Left hindlimb (tissue), 1 donor: ENCODE measurements at regions not wholly inside any gene's neighbourhood (a gene's known extent, or its start where the extent isn't known, plus 50 kb on each side); places are given as distances from the start of the nearest gene placed in this dataset.
"Not testable (repeated sequence)": the region's sequence is repeated elsewhere in the genome, so short reads cannot be mapped to it uniquely, and the experiment has no call there.

ENCODE experiments used
- DNase-seq: peaks from one replicate; pipeline ENCODE4 v3.0.0-alpha.2; 2018

- no peak for DNase-seq
Measured at GRCh38 chr7:52472006-52472620, 563.3 kb upstream of the POM121L12 start.

DNA sequence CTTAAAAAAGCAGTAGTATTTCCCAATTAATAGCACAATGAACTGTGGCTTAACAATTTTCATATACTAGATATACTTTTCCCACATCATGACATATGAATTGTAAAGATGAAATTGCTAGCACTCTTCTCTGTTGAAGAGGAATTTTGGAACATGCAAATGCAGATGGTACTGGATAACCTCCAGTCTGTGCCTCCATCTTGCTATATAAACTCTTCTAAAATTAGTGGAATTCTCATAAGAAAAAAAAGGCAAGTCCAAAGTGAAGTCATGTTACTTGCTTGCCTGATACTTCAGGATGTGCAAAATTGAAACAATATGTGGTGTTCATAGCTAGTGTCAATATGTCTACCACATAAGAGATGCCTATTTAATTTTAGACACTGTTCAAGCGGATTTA is 570.2 kb upstream of the POM121L12 start:
- no peak for DNase-seq

DNA sequence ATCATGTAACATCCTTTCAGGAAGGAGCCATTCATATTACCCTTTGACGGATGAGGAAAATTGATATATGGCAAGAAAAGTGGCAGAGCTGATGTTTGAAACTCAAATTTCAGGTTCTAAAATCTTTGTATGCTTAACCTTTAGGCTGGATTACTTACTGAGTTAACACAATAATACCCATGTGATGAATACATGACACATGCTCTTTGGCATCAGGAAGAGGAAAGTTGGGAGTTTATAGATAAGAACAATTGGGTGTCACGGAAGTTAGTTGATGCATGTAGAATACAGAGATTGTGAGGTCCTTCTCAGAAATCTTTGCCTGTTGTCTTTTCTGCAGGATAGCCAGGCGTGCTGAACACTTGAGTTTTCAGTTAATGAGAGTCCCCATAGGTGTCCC is 572.1 kb upstream of the POM121L12 start:
- DNase-seq, result no peak

GRCh38 chr7:52462474-52462873 is 573.0 kb upstream of the POM121L12 start:
- DNase-seq, result no peak

DNA sequence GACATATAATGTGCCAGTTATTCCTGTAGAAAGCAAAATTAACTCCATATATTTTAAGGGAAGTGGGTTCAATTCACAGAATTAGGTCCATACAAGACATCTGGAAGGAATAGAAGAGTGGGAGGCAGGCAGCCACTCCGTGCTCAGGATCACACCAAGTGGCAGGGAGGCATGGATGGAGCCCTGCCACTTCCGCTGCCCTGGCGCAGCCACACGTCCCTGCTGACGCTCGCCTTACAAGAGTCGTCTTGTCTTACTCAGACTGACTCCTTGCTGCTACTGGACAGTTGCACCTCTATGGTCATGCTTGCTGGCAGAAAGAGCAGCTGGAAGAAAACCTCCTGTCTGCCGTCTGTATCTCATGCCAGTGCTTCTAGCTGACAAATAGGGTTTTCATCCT is 579.9 kb upstream of the POM121L12 start:
- DNase-seq, result no peak

DNA sequence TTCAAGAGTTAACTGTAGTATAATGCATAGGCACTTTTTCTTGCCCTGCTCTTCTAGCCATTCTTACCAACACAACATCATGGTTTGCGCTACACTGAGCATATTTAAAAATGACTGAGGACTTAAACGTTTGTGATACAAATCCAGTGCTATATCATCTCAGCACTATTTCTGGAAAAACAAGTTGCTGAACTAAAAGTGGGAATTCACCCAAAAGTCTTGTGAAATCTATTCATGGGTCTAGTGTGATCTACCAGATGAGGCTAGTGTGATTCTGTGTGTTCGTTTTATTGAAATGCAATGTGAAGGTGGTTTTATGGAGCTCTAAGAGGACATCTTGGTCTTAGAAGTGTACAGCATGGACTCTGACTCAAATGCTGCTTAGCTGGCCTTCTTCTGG is 584.6 kb upstream of the POM121L12 start:
- no peak for DNase-seq

GRCh38 chr7:52447581-52448180 is 587.8 kb upstream of the POM121L12 start:
- DNase-seq, result no peak

GRCh38 chr7:52436278-52436677 is 599.2 kb upstream of the POM121L12 start:
- no peak for DNase-seq

DNA sequence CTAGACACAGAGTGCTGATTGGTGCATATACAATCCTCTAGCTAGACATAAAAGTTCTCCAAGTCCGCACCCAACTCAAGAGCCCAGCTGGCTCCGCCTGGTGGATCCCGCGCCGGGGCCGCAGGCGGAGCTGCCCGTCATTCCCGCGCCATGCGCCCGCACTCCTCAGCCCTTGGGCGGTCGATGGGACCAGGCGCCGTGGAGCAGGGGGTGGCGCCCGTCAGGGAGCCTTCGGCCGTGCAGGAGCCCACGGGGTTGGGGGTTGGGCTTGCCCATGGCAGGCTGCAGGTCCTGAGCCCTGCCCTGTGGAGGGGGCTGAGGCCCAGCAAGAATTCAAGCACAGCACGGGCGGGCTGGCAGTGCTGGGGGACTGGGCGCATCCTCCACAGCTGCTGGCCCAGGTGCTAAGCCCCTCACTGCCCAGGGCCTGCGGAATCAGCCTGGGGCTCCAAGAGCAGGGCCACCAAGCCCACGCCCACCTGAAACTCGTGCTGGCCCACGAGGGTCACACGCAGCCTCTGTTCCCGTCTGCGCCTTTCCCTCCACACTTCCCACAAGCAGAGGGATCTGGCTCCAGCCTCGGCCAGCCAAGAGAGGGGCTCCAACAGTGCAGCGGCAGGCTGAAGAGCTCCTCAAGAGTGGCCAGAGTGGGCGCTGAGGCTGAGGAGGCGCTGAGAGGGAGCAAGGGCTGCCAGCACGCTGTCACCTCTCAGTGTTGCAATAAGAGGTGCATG is 604.2 kb upstream of the POM121L12 start:
- DNase-seq, result no peak

GRCh38 chr7:52423251-52423650 is 612.2 kb upstream of the POM121L12 start:
- no peak for DNase-seq

GRCh38 chr7:52413051-52413450 is 622.4 kb upstream of the POM121L12 start:
- no peak for DNase-seq

DNA sequence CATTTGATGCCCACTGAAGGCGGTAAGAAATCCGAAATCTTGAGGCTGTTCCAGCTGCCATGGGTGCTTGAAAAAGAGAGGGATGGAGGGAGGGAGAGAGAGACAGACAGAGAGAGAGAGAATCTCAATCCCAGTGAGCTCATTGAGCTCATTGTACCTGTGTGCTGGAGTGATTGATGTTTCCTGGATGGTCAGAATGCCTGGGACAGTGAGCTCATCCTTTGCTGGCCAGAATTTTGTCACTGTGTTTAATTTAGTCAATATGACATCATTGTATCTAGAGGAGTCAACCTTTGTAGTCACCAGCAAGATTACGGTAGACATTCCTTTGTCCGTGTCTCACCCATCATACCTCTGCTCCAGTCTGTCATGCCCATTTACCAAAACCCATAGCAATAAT is 625.4 kb upstream of the POM121L12 start:
- no peak for DNase-seq

DNA sequence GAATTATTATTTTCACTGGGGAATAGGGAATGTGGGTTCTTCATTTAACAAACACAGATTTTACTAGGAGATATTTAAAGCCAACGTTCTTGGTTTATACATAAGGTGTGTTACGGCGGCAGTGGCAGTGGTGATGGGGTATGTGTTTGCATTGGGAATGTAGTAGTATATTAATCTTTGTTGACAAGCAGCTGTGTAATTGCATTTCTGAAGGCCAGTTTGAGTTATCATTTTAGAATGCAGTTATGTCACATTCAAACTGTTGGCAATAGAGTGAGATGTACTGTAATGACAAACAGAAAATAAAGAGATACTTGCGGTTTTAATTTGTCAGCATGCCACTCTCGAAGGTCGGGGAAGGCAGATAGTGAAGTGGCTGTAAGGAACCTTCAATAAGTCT is 628.6 kb upstream of the POM121L12 start:
- no peak for DNase-seq

DNA sequence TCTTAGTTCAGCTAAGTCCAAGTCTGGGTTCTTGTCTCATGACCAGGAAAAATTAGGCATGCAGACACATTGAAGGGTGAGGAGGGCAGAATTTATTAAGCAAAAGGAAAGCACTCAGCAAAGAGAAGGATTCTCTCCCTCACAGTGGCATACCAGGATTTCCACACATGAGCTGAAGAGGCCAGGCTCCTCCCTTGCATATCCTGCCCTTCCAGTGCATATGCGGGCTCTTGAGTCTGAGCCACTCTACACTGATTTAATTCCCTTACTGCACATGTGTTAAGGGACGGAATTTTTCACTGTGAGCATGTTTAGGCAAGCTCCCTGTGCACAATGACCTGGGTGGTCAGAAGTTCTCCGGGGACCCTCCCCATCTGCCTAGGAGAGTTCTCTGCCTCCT is 652.7 kb upstream of the POM121L12 start:
- no peak for DNase-seq

DNA sequence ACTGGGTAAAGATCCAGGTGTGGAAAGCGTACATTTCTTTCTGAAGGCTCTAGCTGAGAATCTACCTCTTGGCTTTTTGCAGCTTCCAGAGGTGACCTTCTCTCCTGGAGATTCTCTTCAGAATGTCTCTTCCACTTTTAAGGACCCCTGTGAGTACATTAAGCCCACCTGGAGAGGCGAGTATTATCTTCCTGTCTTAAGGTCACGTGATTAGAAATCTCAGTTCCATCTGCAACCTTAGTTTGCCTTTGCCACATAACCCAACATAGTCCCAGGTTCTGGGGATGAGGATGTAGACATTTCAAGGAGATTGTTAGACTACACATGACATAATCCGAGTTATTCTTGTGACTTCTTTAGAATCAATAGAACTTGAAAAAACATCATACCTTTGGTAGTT is 665.5 kb upstream of the POM121L12 start:
- no peak for DNase-seq

- no peak for DNase-seq
Measured at GRCh38 chr7:52365349-52365748, 670.1 kb upstream of the POM121L12 start.

- no peak for DNase-seq
Measured at GRCh38 chr7:52362521-52362920, 672.9 kb upstream of the POM121L12 start.

GRCh38 chr7:52360541-52360940 is 674.9 kb upstream of the POM121L12 start:
- DNase-seq, result no peak

GRCh38 chr7:52355053-52355452 is 680.4 kb upstream of the POM121L12 start:
- DNase-seq, result no peak

GRCh38 chr7:52352013-52352981 is 683.1 kb upstream of the POM121L12 start:
- DNase-seq, result no peak

GRCh38 chr7:52344015-52344414 is 691.4 kb upstream of the POM121L12 start:
- DNase-seq, result no peak

DNA sequence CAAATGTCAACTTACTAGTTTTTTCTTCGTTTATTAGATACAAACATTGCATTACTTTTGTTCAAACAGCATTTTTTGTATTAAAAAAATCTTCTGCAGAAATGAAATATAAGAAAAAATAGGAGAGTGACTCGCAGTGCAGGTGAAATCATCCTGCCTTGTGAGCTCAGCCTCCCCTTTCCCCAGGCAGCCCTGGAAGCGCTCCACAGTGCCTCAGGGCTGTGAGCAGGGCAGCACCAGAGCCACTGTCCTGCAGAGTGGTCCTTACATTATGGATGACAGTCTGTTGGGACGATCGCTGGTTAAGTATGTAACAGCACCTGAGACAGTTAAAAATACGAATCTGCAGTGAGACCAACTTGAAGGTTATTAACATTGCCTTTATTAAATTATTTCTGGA is 695.4 kb upstream of the POM121L12 start:
- no peak for DNase-seq

GRCh38 chr7:52328328-52328727 is 707.1 kb upstream of the POM121L12 start:
- not testable (repeated sequence) for DNase-seq
